Transverse colon (tissue), 4 donors: ENCODE measurements at regions not wholly inside any gene's neighbourhood (a gene's known extent, or its start where the extent isn't known, plus 50 kb on each side); places are given as distances from the start of the nearest gene placed in this dataset.

ENCODE experiments used
- POLR2A ChIP-seq: fragments of 450-650 bp; IDR thresholded peaks from one replicate; pipeline ENCODE4 v1.6.1; 2016; ENCODE audit warnings: antibody characterized with exemption, mild to moderate bottlenecking, moderate library complexity
- POLR2AphosphoS5 ChIP-seq, 3 donors: sonication (generic); formaldehyde crosslinking; IDR thresholded peaks; one replicate each; pipeline ENCODE4 v1.6.1; 2016; ENCODE audit warnings: antibody characterized with exemption in 3 of 3
- TF ChIP-seq, protein P1 (sequence below), 5 experiments: fragments of 200-600 bp in 3 of 5; fragments of 450-650 bp in 2 of 5; sonication (generic) in 3 of 5; IDR thresholded peaks; 1 replicate in 2 of 5; 2 replicates in 3 of 5; pipeline ENCODE4 v1.5.1; 2016 to 2017; ENCODE audit warnings: antibody characterized with exemption in 5 of 5, inconsistent platforms in 3 of 5, mild to moderate bottlenecking in 2 of 5, moderate library complexity in 1 of 5

GRCh38 chr1:232467073-232467760, 162.7 kb downstream of the SIPA1L2 start:
- TF ChIP-seq, protein P1, sequence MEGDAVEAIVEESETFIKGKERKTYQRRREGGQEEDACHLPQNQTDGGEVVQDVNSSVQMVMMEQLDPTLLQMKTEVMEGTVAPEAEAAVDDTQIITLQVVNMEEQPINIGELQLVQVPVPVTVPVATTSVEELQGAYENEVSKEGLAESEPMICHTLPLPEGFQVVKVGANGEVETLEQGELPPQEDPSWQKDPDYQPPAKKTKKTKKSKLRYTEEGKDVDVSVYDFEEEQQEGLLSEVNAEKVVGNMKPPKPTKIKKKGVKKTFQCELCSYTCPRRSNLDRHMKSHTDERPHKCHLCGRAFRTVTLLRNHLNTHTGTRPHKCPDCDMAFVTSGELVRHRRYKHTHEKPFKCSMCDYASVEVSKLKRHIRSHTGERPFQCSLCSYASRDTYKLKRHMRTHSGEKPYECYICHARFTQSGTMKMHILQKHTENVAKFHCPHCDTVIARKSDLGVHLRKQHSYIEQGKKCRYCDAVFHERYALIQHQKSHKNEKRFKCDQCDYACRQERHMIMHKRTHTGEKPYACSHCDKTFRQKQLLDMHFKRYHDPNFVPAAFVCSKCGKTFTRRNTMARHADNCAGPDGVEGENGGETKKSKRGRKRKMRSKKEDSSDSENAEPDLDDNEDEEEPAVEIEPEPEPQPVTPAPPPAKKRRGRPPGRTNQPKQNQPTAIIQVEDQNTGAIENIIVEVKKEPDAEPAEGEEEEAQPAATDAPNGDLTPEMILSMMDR (IDR thresholded peaks at IDR 0.05): no peak
- TF ChIP-seq POLR2A (no peak), POLR2AphosphoS5 (IDR thresholded peaks at IDR 0.05) (no peak)
